ENCODE measurements at regions not wholly inside any gene's neighbourhood (a gene's known extent, or its start where the extent isn't known, plus 50 kb on each side); places are given as distances from the start of the nearest gene placed in this dataset.
A peak's percentile ranks its signal among the peaks of the same experiment; 100 is the strongest.

GRCh38 chr22:48972979-48973693 lies 854.5 kb downstream of the BRD1 start:
- no peak for DNase-seq
- peaks cover 28% of the 10 kb centered on the region for H3K27me3 Mint-ChIP-seq (ENCODE audit: low read depth)
- H3K4me1 Mint-ChIP-seq (ENCODE audit: low read depth) = no peaks in the 10 kb centered on the region
- ATAC-seq (replicated peaks in 1 of 2) = no peak
- no peak overlapping the region for H3K4me3 Mint-ChIP-seq
- H3K9me3 Mint-ChIP-seq = no peaks in the 10 kb centered on the region
- no peak overlapping the region for H3K27ac Mint-ChIP-seq
- H3K36me3 Mint-ChIP-seq (ENCODE audit: insufficient read depth in 2 of 2) = no peaks in the 10 kb centered on the region

GRCh38 chr22:48968201-48968959 lies 859.3 kb downstream of the BRD1 start:
- ATAC-seq (replicated peaks in 1 of 2) (peak in 1 of 2 donors; percentile 49), DNase-seq (peak; percentile 8 to 24)
- Mint-ChIP-seq H3K36me3 (ENCODE audit: insufficient read depth in 2 of 2) (no peaks in the 10 kb centered on the region), H3K9me3 (peaks cover 0 to 2% of the 10 kb centered on the region in 2 donors), H3K4me3 (no peak overlapping the region), H3K4me1 (ENCODE audit: low read depth) (no peaks in the 10 kb centered on the region), H3K27ac (no peak overlapping the region), H3K27me3 (ENCODE audit: low read depth) (peaks cover 16% of the 10 kb centered on the region)

GRCh38 chr22:48963405-48963804 lies 864.3 kb downstream of the BRD1 start:
- ATAC-seq (replicated peaks in 1 of 2) (no peak), DNase-seq (no peak)
- Mint-ChIP-seq H3K9me3 (peaks cover 0 to 2% of the 10 kb centered on the region in 2 donors), H3K27ac (no peak overlapping the region), H3K27me3 (ENCODE audit: low read depth) (peaks cover 44% of the 10 kb centered on the region), H3K4me3 (no peak overlapping the region), H3K4me1 (ENCODE audit: low read depth) (no peaks in the 10 kb centered on the region), H3K36me3 (ENCODE audit: insufficient read depth in 2 of 2) (no peaks in the 10 kb centered on the region)

- peaks cover 45% of the 10 kb centered on the region for H3K27me3 Mint-ChIP-seq (ENCODE audit: low read depth)
These were observed 866.0 kb downstream of the BRD1 start for GRCh38 chr22:48961705-48962104.

GRCh38 chr22:48960980-48961660 lies 866.6 kb downstream of the BRD1 start:
- Mint-ChIP-seq H3K27me3 (ENCODE audit: low read depth) (peaks cover 51% of the 10 kb centered on the region), H3K27ac (no peak overlapping the region), H3K9me3 (peaks cover 8 to 10% of the 10 kb centered on the region in 2 donors), H3K36me3 (ENCODE audit: insufficient read depth in 2 of 2) (peaks cover 0 to 3% of the 10 kb centered on the region in 2 donors), H3K4me1 (ENCODE audit: low read depth) (no peaks in the 10 kb centered on the region), H3K4me3 (no peak overlapping the region)
- no peak for DNase-seq
- no peak for ATAC-seq (replicated peaks in 1 of 2)

More at GRCh38 chr22:48961705-48962104, 866.0 kb downstream of the BRD1 start:
- no peaks in the 10 kb centered on the region for H3K4me1 Mint-ChIP-seq (ENCODE audit: low read depth)
- no peak for ATAC-seq (replicated peaks in 1 of 2)
- peaks cover 0 to 3% of the 10 kb centered on the region in 2 donors for H3K36me3 Mint-ChIP-seq (ENCODE audit: insufficient read depth in 2 of 2)
- no peak overlapping the region for H3K27ac Mint-ChIP-seq
- H3K9me3 Mint-ChIP-seq = peaks cover 4 to 6% of the 10 kb centered on the region in 2 donors
- no peak overlapping the region for H3K4me3 Mint-ChIP-seq
- DNase-seq = no peak

GRCh38 chr22:48960576-48960975 lies 867.1 kb downstream of the BRD1 start:
- Mint-ChIP-seq H3K9me3 (peaks cover 8 to 10% of the 10 kb centered on the region in 2 donors), H3K27ac (no peak overlapping the region), H3K27me3 (ENCODE audit: low read depth) (peaks cover 52% of the 10 kb centered on the region), H3K36me3 (ENCODE audit: insufficient read depth in 2 of 2) (peaks cover 0 to 3% of the 10 kb centered on the region in 2 donors), H3K4me3 (no peak overlapping the region), H3K4me1 (ENCODE audit: low read depth) (no peaks in the 10 kb centered on the region)
- DNase-seq (no peak), ATAC-seq (replicated peaks in 1 of 2) (no peak)

- no peak for DNase-seq
- peaks cover 0 to 3% of the 10 kb centered on the region in 2 donors for H3K36me3 Mint-ChIP-seq (ENCODE audit: insufficient read depth in 2 of 2)
- ATAC-seq (replicated peaks in 1 of 2) = no peak
- H3K27ac Mint-ChIP-seq = no peak overlapping the region
- no peak overlapping the region for H3K4me3 Mint-ChIP-seq
- H3K27me3 Mint-ChIP-seq (ENCODE audit: low read depth) = peaks cover 52% of the 10 kb centered on the region
- peaks cover 8 to 10% of the 10 kb centered on the region in 2 donors for H3K9me3 Mint-ChIP-seq
- H3K4me1 Mint-ChIP-seq (ENCODE audit: low read depth) = no peaks in the 10 kb centered on the region
These were observed 868.2 kb downstream of the BRD1 start for GRCh38 chr22:48959496-48959895.

GRCh38 chr22:48957987-48958321 lies 869.7 kb downstream of the BRD1 start:
- H3K27me3 Mint-ChIP-seq (ENCODE audit: low read depth) = peaks cover 40% of the 10 kb centered on the region
- H3K36me3 Mint-ChIP-seq (ENCODE audit: insufficient read depth in 2 of 2) = peaks cover 0 to 3% of the 10 kb centered on the region in 2 donors
- H3K4me1 Mint-ChIP-seq (ENCODE audit: low read depth) = no peaks in the 10 kb centered on the region
- H3K9me3 Mint-ChIP-seq = peaks cover 8% of the 10 kb centered on the region in 2 donors
- DNase-seq (no peak), ATAC-seq (replicated peaks in 1 of 2) (no peak)
- H3K4me3 Mint-ChIP-seq = no peak overlapping the region
- no peak overlapping the region for H3K27ac Mint-ChIP-seq

- Mint-ChIP-seq H3K27me3 (ENCODE audit: low read depth) (peaks cover 35% of the 10 kb centered on the region), H3K27ac (no peak overlapping the region), H3K9me3 (peaks cover 8% of the 10 kb centered on the region in 2 donors), H3K4me3 (no peak overlapping the region), H3K4me1 (ENCODE audit: low read depth) (no peaks in the 10 kb centered on the region), H3K36me3 (ENCODE audit: insufficient read depth in 2 of 2) (peaks cover 0 to 3% of the 10 kb centered on the region in 2 donors)
- ATAC-seq (replicated peaks in 1 of 2) (no peak), DNase-seq (no peak)
These were observed 870.2 kb downstream of the BRD1 start for GRCh38 chr22:48957311-48957986.

GRCh38 chr22:48955351-48956311 lies 872.0 kb downstream of the BRD1 start:
- Mint-ChIP-seq H3K27ac (no peak overlapping the region), H3K27me3 (ENCODE audit: low read depth) (peaks cover 17% of the 10 kb centered on the region), H3K4me1 (ENCODE audit: low read depth) (no peaks in the 10 kb centered on the region), H3K9me3 (peaks cover 8% of the 10 kb centered on the region in 2 donors), H3K36me3 (ENCODE audit: insufficient read depth in 2 of 2) (peaks cover 0 to 3% of the 10 kb centered on the region in 2 donors), H3K4me3 (no peak overlapping the region)
- DNase-seq (no peak), ATAC-seq (replicated peaks in 1 of 2) (no peak)

- Mint-ChIP-seq H3K27ac (no peak overlapping the region), H3K36me3 (ENCODE audit: insufficient read depth in 2 of 2) (peaks cover 0 to 3% of the 10 kb centered on the region in 2 donors), H3K4me3 (no peak overlapping the region), H3K4me1 (ENCODE audit: low read depth) (no peaks in the 10 kb centered on the region), H3K27me3 (ENCODE audit: low read depth) (peaks cover 9% of the 10 kb centered on the region), H3K9me3 (peaks cover 8% of the 10 kb centered on the region in 2 donors)
- DNase-seq (no peak), ATAC-seq (replicated peaks in 1 of 2) (no peak)
These were observed 872.8 kb downstream of the BRD1 start for GRCh38 chr22:48954781-48955311.

- Mint-ChIP-seq H3K9me3 (peaks cover 8% of the 10 kb centered on the region in 2 donors), H3K27ac (no peak overlapping the region), H3K36me3 (ENCODE audit: insufficient read depth in 2 of 2) (peaks cover 0 to 3% of the 10 kb centered on the region in 2 donors), H3K4me1 (ENCODE audit: low read depth) (no peaks in the 10 kb centered on the region), H3K27me3 (ENCODE audit: low read depth) (peaks cover 14% of the 10 kb centered on the region), H3K4me3 (no peak overlapping the region)
- DNase-seq (no peak), ATAC-seq (replicated peaks in 1 of 2) (no peak)
These were observed 873.8 kb downstream of the BRD1 start for GRCh38 chr22:48953830-48954229.
